HepG2 (cell line): ENCODE measurements at regions not wholly inside any gene's neighbourhood (a gene's known extent, or its start where the extent isn't known, plus 50 kb on each side); places are given as distances from the start of the nearest gene placed in this dataset.

Experiments
- ATAC-seq: fragments of 200-7000 bp; cut with Tn5 transposase; 3 replicates; pipeline ENCODE4 v1.9.1; 2020; ENCODE audit warnings: mild to moderate bottlenecking, moderate library complexity
- BruUV-seq: library from RNA; stranded (reverse); fragments of 400-500 nt; replicated peaks from 2 replicates; lab custom pipeline; 2021; lab: Mats Ljungman, UMichigan
- CTCF ChIA-PET: fragments of 300-600 bp; formaldehyde crosslinking; extraction: SDS; loops from one replicate; lab custom pipeline; 2021; ENCODE audit warnings: low total read pairs, inconsistent platforms, low intra/inter-chr PET ratio; lab: Yijun Ruan, JAX
- POLR2A ChIA-PET: fragments of 350-600 bp; sonication (Branson Sonifier 250); formaldehyde crosslinking; loops from one replicate; lab custom pipeline; 2020; ENCODE audit warnings: antibody characterized with exemption, inconsistent platforms; lab: Yijun Ruan, JAX
- DNase-seq: peaks from one replicate; pipeline ENCODE4 v3.0.0-alpha.2; 2015; ENCODE audit warnings: low spot score
- FAIRE-seq: peaks from 3 replicates; lab custom pipeline; 2011; peaks lifted over from hg19 to GRCh38; lab: Jason Lieb, UNC
- H2AFZ ChIP-seq: one replicate; pipeline ENCODE4 v1.6.1; 2011; ENCODE audit warnings: low read length, inconsistent platforms
- H3K27ac ChIP-seq: fragments of 300-600 bp; 3 replicates; pipeline ENCODE4 v1.8.0; 2011; ENCODE audit warnings: mixed run types, mild to moderate bottlenecking, mixed read lengths, low read length, inconsistent platforms; ENCODE audit not compliant: insufficient read depth; ENCODE audit errors: extremely low read length
- H3K27me3 ChIP-seq, 2 experiments: fragments of 200-600 bp in 1 of 2; 2 replicates in 1 of 2; 3 replicates in 1 of 2; pipeline versions ENCODE4 v1.6.0 to v1.8.0; 2011; ENCODE audit warnings: low read length in 2 of 2, mild to moderate bottlenecking in 2 of 2, moderate library complexity in 2 of 2, inconsistent platforms in 1 of 2; ENCODE audit not compliant: insufficient read depth in 2 of 2, control insufficient read depth in 1 of 2
- H3K36me3 ChIP-seq, 2 experiments: fragments of 200-600 bp in 1 of 2; replicated peaks in 1 of 2; 2 replicates in 1 of 2; 3 replicates in 1 of 2; pipeline versions ENCODE4 v1.5.1 to v1.8.0; 2011; ENCODE audit warnings: low read length in 2 of 2, inconsistent platforms in 1 of 2; ENCODE audit not compliant: insufficient read depth in 2 of 2, control insufficient read depth in 1 of 2
- H3K4me1 ChIP-seq: 2 replicates; pipeline ENCODE4 v1.5.1; 2012; ENCODE audit warnings: low read length, inconsistent platforms; ENCODE audit not compliant: insufficient read depth
- H3K4me2 ChIP-seq: 2 replicates; pipeline ENCODE4 v1.6.0; 2011; ENCODE audit warnings: low read depth, low read length, inconsistent platforms
- H3K4me3 ChIP-seq, 3 experiments: fragments of 200-600 bp in 1 of 3; sonication (generic), shearing (Covaris generic) in 1 of 3; replicated peaks in 1 of 3; 2 replicates each; pipeline ENCODE4 v1.5.1; 2011 to 2016; ENCODE audit warnings: low read length in 3 of 3, inconsistent platforms in 2 of 3, low read depth in 2 of 3, mild to moderate bottlenecking in 2 of 3, control low read depth in 1 of 3, mixed read lengths in 1 of 3; ENCODE audit not compliant: insufficient read depth in 1 of 3
- H3K79me2 ChIP-seq: one replicate; pipeline ENCODE4 v1.6.1; 2011; ENCODE audit warnings: low read length, inconsistent platforms; ENCODE audit not compliant: insufficient read depth
- H3K9ac ChIP-seq: 2 replicates; pipeline ENCODE4 v1.6.0; 2011; ENCODE audit warnings: mild to moderate bottlenecking, low read depth, low read length, inconsistent platforms; ENCODE audit not compliant: insufficient read depth
- H3K9me3 ChIP-seq: 2 replicates; pipeline ENCODE4 v1.5.1; 2012; ENCODE audit warnings: mild to moderate bottlenecking, low read length
- H4K20me1 ChIP-seq: 2 replicates; pipeline ENCODE4 v1.6.0; 2011; ENCODE audit warnings: inconsistent platforms, mild to moderate bottlenecking, low read length, moderate library complexity; ENCODE audit not compliant: insufficient read depth
- ARID4A ChIP-seq: sonication (generic); formaldehyde crosslinking; IDR thresholded peaks from 2 replicates; pipeline ENCODE4 v1.5.0; 2020; ENCODE audit warnings: mild to moderate bottlenecking, missing genetic modification reagents, borderline replicate concordance
- HIVEP1 ChIP-seq: sonication (generic); formaldehyde crosslinking; IDR thresholded peaks from 2 replicates; pipeline ENCODE4 v1.4.0; 2020; ENCODE audit warnings: mild to moderate bottlenecking, missing genetic modification reagents
- IKZF1 ChIP-seq: fragments of 450-650 bp; IDR thresholded peaks from 2 replicates; pipeline ENCODE4 v1.7.1; 2016
- MED1 ChIP-seq: sonication (generic); formaldehyde crosslinking; IDR thresholded peaks from 2 replicates; pipeline ENCODE4 v1.4.0; 2020; ENCODE audit warnings: missing genetic modification reagents
- NFKB2 ChIP-seq: sonication (generic); formaldehyde crosslinking; IDR thresholded peaks from 2 replicates; pipeline ENCODE4 v1.4.0; 2020; ENCODE audit warnings: missing genetic modification reagents, borderline replicate concordance
- NFRKB ChIP-seq: fragments of 450-650 bp; IDR thresholded peaks from 2 replicates; pipeline ENCODE4 v1.6.1; 2017
- PBX2 ChIP-seq: IDR thresholded peaks from 2 replicates; pipeline ENCODE4 v1.6.1; 2016; ENCODE audit warnings: control low read depth
- RFX3 ChIP-seq: IDR thresholded peaks from 2 replicates; pipeline ENCODE4 v1.6.1; 2016; ENCODE audit warnings: missing biosample characterization, missing genetic modification reagents
- SOX6 ChIP-seq, 2 experiments: fragments of 450-650 bp in 1 of 2; sonication (generic) in 1 of 2; formaldehyde crosslinking in 1 of 2; IDR thresholded peaks; 2 replicates each; pipeline versions ENCODE4 v1.4.0 to v1.6.1; 2017 to 2020; ENCODE audit warnings: antibody characterized with exemption in 1 of 2, mild to moderate bottlenecking in 1 of 2, missing genetic modification reagents in 1 of 2
- TCF12 ChIP-seq, 2 experiments: fragments of 450-650 bp in 1 of 2; sonication (generic) in 1 of 2; formaldehyde crosslinking in 1 of 2; IDR thresholded peaks; 2 replicates each; pipeline versions ENCODE4 v1.6.1 to v1.8.0; 2017 to 2022; ENCODE audit warnings: antibody characterized with exemption in 1 of 2, mild to moderate bottlenecking in 1 of 2, missing genetic modification reagents in 1 of 2, moderate library complexity in 1 of 2
- USF2 ChIP-seq, 2 experiments: sonication (generic) in 1 of 2; formaldehyde crosslinking in 1 of 2; IDR thresholded peaks; 2 replicates each; pipeline versions ENCODE4 v1.5.1 to v1.6.1; 2011 to 2020; ENCODE audit warnings: borderline replicate concordance in 1 of 2, low read depth in 1 of 2, low read length in 1 of 2, mild to moderate bottlenecking in 1 of 2, missing genetic modification reagents in 1 of 2, moderate library complexity in 1 of 2
- ZC3H13 ChIP-seq: sonication (generic); formaldehyde crosslinking; IDR thresholded peaks from 2 replicates; pipeline ENCODE4 v1.8.1; 2023; ENCODE audit warnings: mild to moderate bottlenecking, missing genetic modification reagents, moderate library complexity
- ZNF264 ChIP-seq: sonication (generic); formaldehyde crosslinking; IDR thresholded peaks from 2 replicates; pipeline ENCODE4 v1.4.0; 2020; ENCODE audit warnings: missing genetic modification reagents
- ZNF431 ChIP-seq: sonication (generic); formaldehyde crosslinking; IDR thresholded peaks from 2 replicates; pipeline ENCODE4 v1.9.0; 2022; ENCODE audit warnings: missing genetic modification reagents, low read depth, mild to moderate bottlenecking, borderline replicate concordance
- ZNF709 ChIP-seq: sonication (generic); formaldehyde crosslinking; IDR thresholded peaks from 2 replicates; pipeline ENCODE4 v1.5.0; 2020; ENCODE audit warnings: mild to moderate bottlenecking, missing genetic modification reagents
- ZZZ3 ChIP-seq: sonication (generic); formaldehyde crosslinking; IDR thresholded peaks from 2 replicates; pipeline ENCODE4 v1.4.0; 2020; ENCODE audit warnings: missing genetic modification reagents, mild to moderate bottlenecking, borderline replicate concordance
- WGBS: methylation state at CpG from one replicate; pipeline ENCODE4 v1.1.6; 2017; ENCODE audit warnings: low lambda C conversion rate; 5-methylcytosine and 5-hydroxymethylcytosine counted together
- in situ Hi-C: cut with HindIII; loops from 2 replicates; pipeline ENCODE4 v1.10.0; 2017; ENCODE audit warnings: low pct_unique_long_range_greater_than_20kb; ENCODE audit not compliant: extremely low pct_ligation_motif_present
- intact Hi-C: fragments of 100-400 bp; cut with micrococcal nuclease; formaldehyde crosslinking; loops from one replicate; pipeline ENCODE4 v1.10.0; 2022; ENCODE audit not compliant: unreplicated experiment

- intact Hi-C loops, result no loop called here
- H3K9me3 ChIP-seq, result no peaks in the 10 kb centered on the region
- no peak overlapping the region for H3K4me3 ChIP-seq
- no peaks in the 10 kb centered on the region for H3K36me3 ChIP-seq
- DNase-seq, result no peak
- H3K4me2 ChIP-seq, result no peak overlapping the region
- no peak overlapping the region for H3K27ac ChIP-seq
- POLR2A ChIA-PET, result no interaction called here
- in situ Hi-C loops, result no loop called here
- no peaks in the 10 kb centered on the region for H3K4me1 ChIP-seq
- no peak for ATAC-seq
- CTCF ChIA-PET, result no interaction called here
- no peaks in the 10 kb centered on the region for H4K20me1 ChIP-seq
- FAIRE-seq, result no peak
- H3K9ac ChIP-seq, result no peak overlapping the region
- TF ChIP-seq ARID4A (CRISPR knock-in tag), result no peak
- TF ChIP-seq SOX6 (IDR thresholded peaks at IDR 0.05), result no peak
- no peak for TF ChIP-seq SOX6 (CRISPR knock-in tag; IDR thresholded peaks at IDR 0.05)
- no peak for TF ChIP-seq ZNF264 (CRISPR knock-in tag)
- no peak for TF ChIP-seq RFX3 (CRISPR knock-in tag)
- TF ChIP-seq TCF12 (IDR thresholded peaks at IDR 0.05), result no peak
- no peak for TF ChIP-seq TCF12 (CRISPR knock-in tag; IDR thresholded peaks at IDR 0.05)
- TF ChIP-seq ZC3H13 (CRISPR knock-in tag), result no peak
- no peak for TF ChIP-seq ZNF431
- no peak for TF ChIP-seq NFKB2 (CRISPR knock-in tag)
- TF ChIP-seq USF2 (IDR thresholded peaks at IDR 0.05; ENCODE audit: low read depth, low read length), result no peak
- no peak for TF ChIP-seq USF2 (CRISPR knock-in tag; IDR thresholded peaks at IDR 0.05; ENCODE audit: borderline replicate concordance)
- no peak for TF ChIP-seq ZZZ3 (CRISPR knock-in tag)
- no peak for TF ChIP-seq NFRKB
- TF ChIP-seq ZNF709, result no peak
- TF ChIP-seq HIVEP1 (CRISPR knock-in tag), result no peak
- TF ChIP-seq MED1, result no peak
- no peak for TF ChIP-seq IKZF1
- TF ChIP-seq PBX2 (CRISPR knock-in tag), result no peak
- BruUV-seq, result no TSS peak
- no peak overlapping the region for H2AFZ ChIP-seq
- no peaks in the 10 kb centered on the region for H3K79me2 ChIP-seq
- H3K27me3 ChIP-seq, result no peaks in the 10 kb centered on the region
- WGBS, result 50% methylated on average over 2 of the region's 2 CpGs
Observed at GRCh38 chrX:42020225-42020624, 96.9 kb upstream of the CASK start.
